A549 (cell line): ENCODE measurements at regions not wholly inside any gene's neighbourhood (a gene's known extent, or its start where the extent isn't known, plus 50 kb on each side); places are given as distances from the start of the nearest gene placed in this dataset.

Experiments used
- ATAC-seq, 2 experiments: fragments of 200-7000 bp in 1 of 2; fragments of >200 bp in 1 of 2; cut with Nextera tagmentation in 1 of 2; cut with Tn5 transposase in 1 of 2; 3 replicates each; pipeline versions ENCODE4 v1.8.0 to v1.9.1; 2018 to 2020; ENCODE audit warnings: mild to moderate bottlenecking in 1 of 2, moderate library complexity in 1 of 2
- CTCF ChIA-PET: fragments of 300-600 bp; sonication (Branson Sonifier 250); formaldehyde crosslinking; extraction: SDS; loops from one replicate; lab custom pipeline; 2021; ENCODE audit warnings: antibody characterized with exemption, inconsistent platforms; lab: Yijun Ruan, JAX
- POLR2A ChIA-PET: fragments of 350-600 bp; formaldehyde crosslinking; extraction: SDS; loops from one replicate; lab custom pipeline; 2021; ENCODE audit warnings: antibody characterized with exemption, inconsistent platforms; lab: Yijun Ruan, JAX
- DNase-seq, 2 experiments: peaks; one replicate each; pipeline versions ENCODE4 v3.0.0 to v3.0.0-alpha.2; 2011 to 2016; ENCODE audit warnings: low read depth in 1 of 2, low spot score in 1 of 2
- FAIRE-seq: peaks from 2 replicates; lab custom pipeline; 2011; peaks lifted over from hg19 to GRCh38; lab: Jason Lieb, UNC
- H3K27ac ChIP-seq, 2 experiments: fragments of >200 bp; sonication (Bioruptor Twin); formaldehyde crosslinking; 3 replicates each; pipeline ENCODE4 v1.5.1; 2016 to 2017
- H3K4me1 ChIP-seq: fragments of >200 bp; sonication (Bioruptor Twin); formaldehyde crosslinking; 3 replicates; pipeline ENCODE4 v1.6.1; 2016
- H3K4me2 ChIP-seq: fragments of >200 bp; sonication (Bioruptor Twin); formaldehyde crosslinking; 3 replicates; pipeline ENCODE4 v1.6.1; 2016
- H3K4me3 ChIP-seq: fragments of >200 bp; sonication (Bioruptor Twin); formaldehyde crosslinking; 3 replicates; pipeline ENCODE4 v1.5.1; 2016
- H3K9me3 ChIP-seq: fragments of >200 bp; sonication (Bioruptor Twin); formaldehyde crosslinking; 3 replicates; pipeline ENCODE4 v1.6.1; 2016
- CBX2 ChIP-seq: fragments of 200-600 bp; sonication (generic); IDR thresholded peaks from 2 replicates; pipeline ENCODE4 v1.6.1; 2016; ENCODE audit warnings: low read depth, mild to moderate bottlenecking, borderline replicate concordance
- CHD4 ChIP-seq: fragments of 200-600 bp; sonication (generic); IDR thresholded peaks from 2 replicates; pipeline ENCODE4 v1.6.1; 2016; ENCODE audit warnings: antibody characterized with exemption, mild to moderate bottlenecking, borderline replicate concordance
- E2F6 ChIP-seq: IDR thresholded peaks from 2 replicates; pipeline ENCODE4 v1.6.1; 2012; ENCODE audit warnings: low read depth, borderline replicate concordance
- EHF ChIP-seq: fragments of 250-450 bp; sonication (Bioruptor Pico); IDR thresholded peaks from 2 replicates; pipeline ENCODE4 v1.5.0; 2020; ENCODE audit warnings: mild to moderate bottlenecking
- EHMT2 ChIP-seq: fragments of 200-600 bp; sonication (generic); IDR thresholded peaks from 2 replicates; pipeline ENCODE4 v1.6.1; 2016; ENCODE audit warnings: antibody characterized with exemption, low read depth, mild to moderate bottlenecking, moderate library complexity
- EP300 ChIP-seq, 2 experiments: fragments of >200 bp; sonication (Bioruptor Twin); formaldehyde crosslinking; IDR thresholded peaks; 2 replicates in 1 of 2; 3 replicates in 1 of 2; pipeline ENCODE4 v1.6.1; 2016 to 2017
- FOSL2 ChIP-seq, 2 experiments: fragments of 450-650 bp in 1 of 2; fragments of >200 bp in 1 of 2; sonication (Bioruptor Twin) in 1 of 2; formaldehyde crosslinking; IDR thresholded peaks; 2 replicates each; pipeline versions ENCODE4 v1.5.0 to v1.6.1; 2016 to 2020; ENCODE audit warnings: mild to moderate bottlenecking in 1 of 2, moderate library complexity in 1 of 2
- FOXS1 ChIP-seq: fragments of 250-450 bp; sonication (Bioruptor Pico); IDR thresholded peaks from 2 replicates; pipeline ENCODE4 v1.5.0; 2020; ENCODE audit warnings: mild to moderate bottlenecking, moderate library complexity
- HDAC2 ChIP-seq: fragments of 200-600 bp; sonication (generic); IDR thresholded peaks from 2 replicates; pipeline ENCODE4 v1.6.1; 2016
- HOXB13 ChIP-seq: fragments of 250-450 bp; sonication (Bioruptor Pico); IDR thresholded peaks from 2 replicates; pipeline ENCODE4 v1.5.0; 2020; ENCODE audit warnings: low read depth, mild to moderate bottlenecking, moderate library complexity
- JUNB ChIP-seq: fragments of >200 bp; sonication (Bioruptor Twin); formaldehyde crosslinking; IDR thresholded peaks from 2 replicates; pipeline ENCODE4 v1.6.1; 2016
- MAFK ChIP-seq: fragments of 450-650 bp; IDR thresholded peaks from 2 replicates; pipeline ENCODE4 v1.6.1; 2014; ENCODE audit not compliant: partially characterized antibody
- MAZ ChIP-seq: fragments of 150-350 bp; IDR thresholded peaks from 2 replicates; pipeline ENCODE4 v1.6.1; 2014; ENCODE audit warnings: antibody characterized with exemption, low read depth, low read length, borderline replicate concordance
- PHF8 ChIP-seq: fragments of 200-600 bp; sonication (generic); IDR thresholded peaks from 2 replicates; pipeline ENCODE4 v1.6.1; 2016; ENCODE audit warnings: low read depth, mild to moderate bottlenecking, antibody characterized with exemption, moderate library complexity, borderline replicate concordance
- POLR2AphosphoS2 ChIP-seq: conservative IDR thresholded peaks from 2 replicates; pipeline ENCODE4 v1.6.1; 2012; ENCODE audit warnings: low read length, improper control_type of control experiment, inconsistent platforms
- RFX5 ChIP-seq: fragments of 450-650 bp; IDR thresholded peaks from 2 replicates; pipeline ENCODE4 v1.7.1; 2014; ENCODE audit warnings: antibody characterized with exemption, mild to moderate bottlenecking, moderate library complexity
- SMC3 ChIP-seq: fragments of >200 bp; sonication (Bioruptor Twin); formaldehyde crosslinking; IDR thresholded peaks from 3 replicates; pipeline ENCODE4 v1.6.1; 2018; ENCODE audit warnings: inconsistent platforms
- TFCP2L1 ChIP-seq: fragments of 250-450 bp; sonication (Bioruptor Pico); IDR thresholded peaks from 2 replicates; pipeline ENCODE4 v1.5.0; 2021; ENCODE audit warnings: mild to moderate bottlenecking
- ZSCAN20 ChIP-seq: fragments of 250-450 bp; sonication (Bioruptor Pico); IDR thresholded peaks from 2 replicates; pipeline ENCODE4 v1.8.0; 2022; ENCODE audit warnings: mild to moderate bottlenecking, moderate library complexity
- WGBS: methylation state at CpG from one replicate; pipeline ENCODE4 v1.1.6; 2017; ENCODE audit errors: missing lambda C conversion rate; 5-methylcytosine and 5-hydroxymethylcytosine counted together
- TF ChIP-seq, protein P1 (sequence below): fragments of 250-450 bp; sonication (Bioruptor Pico); IDR thresholded peaks from 2 replicates; pipeline ENCODE4 v1.5.0; 2021; ENCODE audit warnings: mild to moderate bottlenecking, moderate library complexity, borderline replicate concordance
- TF ChIP-seq, protein P2 (sequence below): IDR thresholded peaks from 2 replicates; pipeline ENCODE4 v1.6.1; 2012

GRCh38 chr2:184338771-184339170 lies 259.6 kb upstream of the ZNF804A start (continued):
- TF ChIP-seq, protein P1, sequence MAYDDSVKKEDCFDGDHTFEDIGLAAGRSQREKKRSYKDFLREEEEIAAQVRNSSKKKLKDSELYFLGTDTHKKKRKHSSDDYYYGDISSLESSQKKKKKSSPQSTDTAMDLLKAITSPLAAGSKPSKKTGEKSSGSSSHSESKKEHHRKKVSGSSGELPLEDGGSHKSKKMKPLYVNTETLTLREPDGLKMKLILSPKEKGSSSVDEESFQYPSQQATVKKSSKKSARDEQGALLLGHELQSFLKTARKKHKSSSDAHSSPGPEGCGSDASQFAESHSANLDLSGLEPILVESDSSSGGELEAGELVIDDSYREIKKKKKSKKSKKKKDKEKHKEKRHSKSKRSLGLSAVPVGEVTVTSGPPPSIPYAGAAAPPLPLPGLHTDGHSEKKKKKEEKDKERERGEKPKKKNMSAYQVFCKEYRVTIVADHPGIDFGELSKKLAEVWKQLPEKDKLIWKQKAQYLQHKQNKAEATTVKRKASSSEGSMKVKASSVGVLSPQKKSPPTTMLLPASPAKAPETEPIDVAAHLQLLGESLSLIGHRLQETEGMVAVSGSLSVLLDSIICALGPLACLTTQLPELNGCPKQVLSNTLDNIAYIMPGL = no peak
- TF ChIP-seq CBX2 = no peak
- TF ChIP-seq HOXB13 (CRISPR knock-in tag) = no peak

GRCh38 chr2:184339966-184340365 lies 258.4 kb upstream of the ZNF804A start:
- no peaks in the 10 kb centered on the region for H3K4me1 ChIP-seq
- no peak overlapping the region for H3K4me3 ChIP-seq
- no peak for DNase-seq
- no peak overlapping the region for H3K27ac ChIP-seq
- no peak overlapping the region for H3K4me2 ChIP-seq
- no peak for TF ChIP-seq TFCP2L1 (CRISPR knock-in tag)
- no peak for TF ChIP-seq FOSL2 (IDR thresholded peaks at IDR 0.05)
- 0 out of 2 replicates have a peak, but pooled peaks have one; percentile 15 for TF ChIP-seq FOSL2 (CRISPR knock-in tag; IDR thresholded peaks at IDR 0.05)
- TF ChIP-seq, all 56 proteins: peak for 1
- CTCF ChIA-PET = no interaction called here
- POLR2A ChIA-PET = no interaction called here
- ATAC-seq (no peak), FAIRE-seq (no peak)
- WGBS = 4% methylated on average over 1 of the region's 1 CpG
- no peaks in the 10 kb centered on the region for H3K9me3 ChIP-seq

DNA sequence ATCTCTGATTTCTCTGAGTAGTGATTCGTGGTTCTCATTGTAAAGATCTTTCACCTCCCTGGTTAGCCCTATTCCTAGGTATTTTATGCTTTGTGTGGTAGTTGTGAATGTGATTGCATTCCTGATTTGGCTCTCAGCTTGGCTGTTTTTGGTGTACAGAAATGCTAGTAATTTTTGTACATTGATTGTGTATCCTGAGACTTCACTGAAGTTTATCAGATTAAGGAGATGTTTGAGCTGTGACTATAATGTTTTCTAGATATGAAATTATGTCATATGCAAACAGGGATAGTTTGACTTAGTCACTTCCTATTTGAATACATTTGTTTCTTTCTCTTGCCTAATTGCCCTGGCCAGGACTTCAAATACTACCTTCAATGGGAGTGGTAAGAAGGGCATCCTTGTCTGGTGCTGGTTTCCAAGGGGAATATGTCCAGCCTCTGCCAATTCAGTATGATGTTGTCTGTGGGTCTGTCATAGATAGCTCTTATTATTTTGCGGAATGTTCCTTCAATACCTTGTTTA lies 251.9 kb upstream of the ZNF804A start:
- ATAC-seq = no peak
- Histone ChIP-seq H3K9me3 (no peaks in the 10 kb centered on the region), H3K27ac (no peak overlapping the region)
- FAIRE-seq = no peak
- POLR2A ChIA-PET = no interaction called here
- DNase-seq = no peak
- TF ChIP-seq PHF8 (no peak), RFX5 (no peak), SMC3 (no peak)
- TF ChIP-seq, all 56 proteins: peak for 0
- WGBS = 44% methylated on average over 2 of the region's 2 CpGs
- CTCF ChIA-PET = no interaction called here
- H3K4me3 ChIP-seq = no peak overlapping the region
- H3K4me1 ChIP-seq = no peaks in the 10 kb centered on the region
- no peak overlapping the region for H3K4me2 ChIP-seq

DNA sequence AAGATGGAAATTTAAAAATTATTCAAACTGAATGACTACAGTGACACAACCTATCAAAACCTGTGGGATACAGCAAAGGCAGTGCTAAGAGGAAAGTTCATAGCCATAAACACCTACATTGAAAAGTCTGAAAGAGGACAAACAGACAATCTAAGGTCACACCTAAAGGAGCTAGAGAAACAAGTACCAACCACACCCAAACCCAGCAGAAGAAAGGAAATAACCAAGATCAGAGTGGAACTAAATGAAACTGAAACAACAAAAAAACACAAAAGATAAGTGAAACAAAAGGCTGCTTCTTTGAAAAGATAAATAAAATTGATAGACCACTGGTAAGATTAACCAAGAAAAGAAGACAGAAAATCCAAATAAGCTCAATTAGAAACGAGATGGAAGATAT lies 247.2 kb upstream of the ZNF804A start:
- POLR2A ChIA-PET = no interaction called here
- WGBS = 3% methylated on average over 1 of the region's 1 CpG
- no peak overlapping the region for H3K27ac ChIP-seq
- no peak for ATAC-seq
- H3K9me3 ChIP-seq = no peaks in the 10 kb centered on the region
- no peaks in the 10 kb centered on the region for H3K4me1 ChIP-seq
- TF ChIP-seq CHD4 = no peak
- no peak for TF ChIP-seq EHF
- no peak for TF ChIP-seq MAFK
- TF ChIP-seq ZSCAN20 (CRISPR knock-in tag) = no peak
- no peak for TF ChIP-seq POLR2AphosphoS2
- TF ChIP-seq EHMT2 = no peak
- TF ChIP-seq JUNB = no peak
- no peak for TF ChIP-seq EP300 (IDR thresholded peaks at IDR 0.05)
- TF ChIP-seq MAZ = no peak
- TF ChIP-seq, protein P2, sequence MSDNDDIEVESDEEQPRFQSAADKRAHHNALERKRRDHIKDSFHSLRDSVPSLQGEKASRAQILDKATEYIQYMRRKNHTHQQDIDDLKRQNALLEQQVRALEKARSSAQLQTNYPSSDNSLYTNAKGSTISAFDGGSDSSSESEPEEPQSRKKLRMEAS = no peak
- TF ChIP-seq FOXS1 (CRISPR knock-in tag) = no peak
- no peak for TF ChIP-seq E2F6
- no peak for TF ChIP-seq HDAC2
- TF ChIP-seq, all 56 proteins: peak for 0
- CTCF ChIA-PET = no interaction called here
- DNase-seq = no peak
- Histone ChIP-seq H3K4me3 (no peak overlapping the region), H3K4me2 (no peak overlapping the region)
- no peak for FAIRE-seq
